Trophoblast cell (in vitro differentiated cells and primary cell): ENCODE measurements at regions not wholly inside any gene's neighbourhood (a gene's known extent, or its start where the extent isn't known, plus 50 kb on each side); places are given as distances from the start of the nearest gene placed in this dataset.
A peak's percentile ranks its signal among the peaks of the same experiment; 100 is the strongest.

Experiments
- DNase-seq, 2 donors: peaks; one replicate each; pipeline ENCODE4 v3.0.0-alpha.2; 2016
- H2AFZ ChIP-seq: 2 replicates; pipeline ENCODE4 v1.6.1; 2013; ENCODE audit warnings: low read length, moderate library complexity, mild to moderate bottlenecking; ENCODE audit not compliant: insufficient read depth, poor library complexity
- H2AK5ac ChIP-seq: 2 replicates; pipeline ENCODE4 v1.6.1; 2013; ENCODE audit warnings: mild to moderate bottlenecking, low read length
- H2BK120ac ChIP-seq: 2 replicates; pipeline ENCODE4 v1.6.1; 2013; ENCODE audit warnings: low read length, mild to moderate bottlenecking, moderate library complexity; ENCODE audit not compliant: insufficient read depth, poor library complexity
- H2BK12ac ChIP-seq: 2 replicates; pipeline ENCODE4 v1.6.1; 2013; ENCODE audit warnings: mild to moderate bottlenecking, low read length, moderate library complexity
- H2BK5ac ChIP-seq: 2 replicates; pipeline ENCODE4 v1.6.1; 2013; ENCODE audit warnings: low read length, low read depth, moderate library complexity, mild to moderate bottlenecking; ENCODE audit not compliant: poor library complexity
- H3K14ac ChIP-seq: 2 replicates; pipeline ENCODE4 v1.6.1; 2013; ENCODE audit warnings: mild to moderate bottlenecking, low read length
- H3K18ac ChIP-seq: 2 replicates; pipeline ENCODE4 v1.6.1; 2013; ENCODE audit warnings: mild to moderate bottlenecking, low read length
- H3K23ac ChIP-seq: 2 replicates; pipeline ENCODE4 v1.6.1; 2013; ENCODE audit warnings: low read length
- H3K27ac ChIP-seq: 2 replicates; pipeline ENCODE4 v1.5.1; 2013; ENCODE audit warnings: low read depth, mild to moderate bottlenecking, inconsistent platforms, low read length, moderate library complexity
- H3K27me3 ChIP-seq: 2 replicates; pipeline ENCODE4 v1.6.1; 2013; ENCODE audit warnings: inconsistent platforms, mild to moderate bottlenecking, low read length, moderate library complexity; ENCODE audit not compliant: insufficient read depth
- H3K36me3 ChIP-seq, 2 experiments: 1 replicate in 1 of 2; 2 replicates in 1 of 2; pipeline ENCODE4 v1.6.1; 2013; ENCODE audit warnings: low read length in 2 of 2, mild to moderate bottlenecking in 2 of 2, moderate library complexity in 1 of 2; ENCODE audit not compliant: insufficient read depth in 2 of 2, control insufficient read depth in 1 of 2
- H3K4ac ChIP-seq: 2 replicates; pipeline ENCODE4 v1.6.1; 2013; ENCODE audit warnings: low read depth, mild to moderate bottlenecking, low read length, moderate library complexity
- H3K4me1 ChIP-seq, 2 experiments: 1 replicate in 1 of 2; 2 replicates in 1 of 2; pipeline ENCODE4 v1.6.1; 2013; ENCODE audit warnings: low read length in 2 of 2, mild to moderate bottlenecking in 2 of 2, moderate library complexity in 1 of 2; ENCODE audit not compliant: insufficient read depth in 2 of 2, control insufficient read depth in 1 of 2
- H3K4me2 ChIP-seq: 2 replicates; pipeline ENCODE4 v1.6.1; 2013; ENCODE audit warnings: inconsistent platforms, mild to moderate bottlenecking, low read length, moderate library complexity
- H3K4me3 ChIP-seq: 2 replicates; pipeline ENCODE4 v1.5.1; 2013; ENCODE audit warnings: mild to moderate bottlenecking, low read depth, low read length, inconsistent platforms
- H3K79me1 ChIP-seq: one replicate; pipeline ENCODE4 v1.6.1; 2013; ENCODE audit warnings: low read length
- H3K79me2 ChIP-seq: 2 replicates; pipeline ENCODE4 v1.6.1; 2013; ENCODE audit warnings: low read length, mild to moderate bottlenecking; ENCODE audit not compliant: control insufficient read depth, insufficient read depth, poor library complexity
- H3K9ac ChIP-seq: 2 replicates; pipeline ENCODE4 v1.6.1; 2013; ENCODE audit warnings: mild to moderate bottlenecking, low read length
- H3K9me3 ChIP-seq: 2 replicates; pipeline ENCODE4 v1.6.1; 2013; ENCODE audit warnings: low read depth, mild to moderate bottlenecking, control low read depth, inconsistent platforms, low read length; ENCODE audit not compliant: insufficient read depth
- H4K12ac ChIP-seq: 2 replicates; pipeline ENCODE4 v1.6.1; 2013; ENCODE audit warnings: low read depth, mild to moderate bottlenecking, low read length, moderate library complexity
- H4K8ac ChIP-seq: 2 replicates; pipeline ENCODE4 v1.6.1; 2013; ENCODE audit warnings: low read depth, mild to moderate bottlenecking, low read length, moderate library complexity
- H4K91ac ChIP-seq: one replicate; pipeline ENCODE4 v1.6.1; 2013; ENCODE audit warnings: low read depth, mild to moderate bottlenecking, low read length, moderate library complexity
- WGBS: extraction: QIAGEN DNeasy Blood & Tissue Kit; methylation state at CpG from one replicate; pipeline ENCODE4 v1.1.7; 2013; ENCODE audit warnings: missing lambda C conversion rate; ENCODE audit not compliant: insufficient read length, insufficient coverage; ENCODE audit errors: extremely low coverage; 5-methylcytosine and 5-hydroxymethylcytosine counted together

- Histone ChIP-seq H3K27ac (no peak overlapping the region), H3K27me3 (no peaks in the 10 kb centered on the region), H3K9me3 (no peaks in the 10 kb centered on the region), H4K8ac (no peak overlapping the region), H3K4me3 (no peak overlapping the region), H3K79me1 (no peaks in the 10 kb centered on the region), H3K79me2 (no peaks in the 10 kb centered on the region), H3K4me2 (no peak overlapping the region), H3K23ac (no peak overlapping the region), H2AK5ac (no peak overlapping the region), H2AFZ (no peak overlapping the region), H3K4me1 (no peaks in the 10 kb centered on the region), H4K91ac (no peak overlapping the region), H3K14ac (no peak overlapping the region), H2BK12ac (no peak overlapping the region), H4K12ac (no peak overlapping the region), H3K18ac (no peak overlapping the region), H2BK5ac (no peak overlapping the region), H3K4ac (no peak overlapping the region), H3K9ac (no peak overlapping the region), H3K36me3 (no peaks in the 10 kb centered on the region), H2BK120ac (no peak overlapping the region)
- no peak for DNase-seq
These were observed 1646.2 kb upstream of the SPRY2 start for GRCh38 chr13:81987159-81987558.

- Histone ChIP-seq H2BK5ac (no peak overlapping the region), H3K36me3 (no peaks in the 10 kb centered on the region), H3K4ac (no peak overlapping the region), H3K79me2 (no peaks in the 10 kb centered on the region), H3K9ac (no peak overlapping the region), H3K27ac (no peak overlapping the region), H4K12ac (no peak overlapping the region), H3K14ac (no peak overlapping the region), H3K79me1 (no peaks in the 10 kb centered on the region), H2AFZ (no peak overlapping the region), H2AK5ac (no peak overlapping the region), H4K91ac (no peak overlapping the region), H2BK12ac (no peak overlapping the region), H2BK120ac (no peak overlapping the region), H3K18ac (no peak overlapping the region), H3K4me2 (no peak overlapping the region), H3K27me3 (no peaks in the 10 kb centered on the region), H3K4me1 (no peaks in the 10 kb centered on the region), H3K9me3 (no peaks in the 10 kb centered on the region), H4K8ac (no peak overlapping the region), H3K4me3 (no peak overlapping the region), H3K23ac (no peak overlapping the region)
- no peak for DNase-seq
- no CpG with 5 or more reads among the region's 1 CpG for WGBS
These were observed 1645.4 kb upstream of the SPRY2 start for GRCh38 chr13:81986308-81986707.

GRCh38 chr13:81957121-81957520 is 1616.2 kb upstream of the SPRY2 start:
- H3K79me2 ChIP-seq: no peaks in the 10 kb centered on the region
- H3K9ac ChIP-seq: no peak overlapping the region
- no peak overlapping the region for H3K4me3 ChIP-seq
- no peaks in the 10 kb centered on the region for H3K79me1 ChIP-seq
- no peak overlapping the region for H3K4ac ChIP-seq
- no peaks in the 10 kb centered on the region for H3K9me3 ChIP-seq
- H3K36me3 ChIP-seq: no peaks in the 10 kb centered on the region
- no peak overlapping the region for H4K91ac ChIP-seq
- no peak overlapping the region for H2BK5ac ChIP-seq
- no peak overlapping the region for H2AFZ ChIP-seq
- H3K23ac ChIP-seq: no peak overlapping the region
- no peaks in the 10 kb centered on the region for H3K4me1 ChIP-seq
- no peak for DNase-seq
- H3K14ac ChIP-seq: no peak overlapping the region
- no peak overlapping the region for H4K12ac ChIP-seq
- H4K8ac ChIP-seq: no peak overlapping the region
- no peaks in the 10 kb centered on the region for H3K27me3 ChIP-seq
- no peak overlapping the region for H3K27ac ChIP-seq
- H2BK12ac ChIP-seq: no peak overlapping the region
- H2AK5ac ChIP-seq: no peak overlapping the region
- H2BK120ac ChIP-seq: no peak overlapping the region
- H3K18ac ChIP-seq: no peak overlapping the region
- no peak overlapping the region for H3K4me2 ChIP-seq

GRCh38 chr13:81929988-81930387 is 1589.1 kb upstream of the SPRY2 start:
- H4K8ac ChIP-seq: no peak overlapping the region
- H3K79me2 ChIP-seq: no peaks in the 10 kb centered on the region
- no peaks in the 10 kb centered on the region for H3K4me1 ChIP-seq
- DNase-seq: peak in 1 of 2 donors; percentile 23
- no peaks in the 10 kb centered on the region for H3K27me3 ChIP-seq
- H3K18ac ChIP-seq: no peak overlapping the region
- H2AFZ ChIP-seq: no peak overlapping the region
- no peak overlapping the region for H3K27ac ChIP-seq
- H4K91ac ChIP-seq: no peak overlapping the region
- no peak overlapping the region for H3K9ac ChIP-seq
- H4K12ac ChIP-seq: no peak overlapping the region
- no peak overlapping the region for H3K4me3 ChIP-seq
- H2BK120ac ChIP-seq: no peak overlapping the region
- H2BK5ac ChIP-seq: no peak overlapping the region
- no peaks in the 10 kb centered on the region for H3K79me1 ChIP-seq
- no peak overlapping the region for H2BK12ac ChIP-seq
- H2AK5ac ChIP-seq: no peak overlapping the region
- no peak overlapping the region for H3K14ac ChIP-seq
- no CpG with 5 or more reads among the region's 3 CpGs for WGBS
- H3K9me3 ChIP-seq: no peaks in the 10 kb centered on the region
- no peak overlapping the region for H3K4ac ChIP-seq
- H3K23ac ChIP-seq: no peak overlapping the region
- no peaks in the 10 kb centered on the region for H3K36me3 ChIP-seq
- H3K4me2 ChIP-seq: no peak overlapping the region

- no peaks in the 10 kb centered on the region for H3K4me1 ChIP-seq
- H2AFZ ChIP-seq: no peak overlapping the region
- H3K9ac ChIP-seq: no peak overlapping the region
- H3K18ac ChIP-seq: no peak overlapping the region
- no peak overlapping the region for H3K4me3 ChIP-seq
- H3K79me2 ChIP-seq: no peaks in the 10 kb centered on the region
- H2BK12ac ChIP-seq: no peak overlapping the region
- no peak overlapping the region for H3K27ac ChIP-seq
- H4K8ac ChIP-seq: no peak overlapping the region
- DNase-seq: no peak
- H3K27me3 ChIP-seq: no peaks in the 10 kb centered on the region
- H2BK120ac ChIP-seq: no peak overlapping the region
- no peak overlapping the region for H3K14ac ChIP-seq
- H4K12ac ChIP-seq: no peak overlapping the region
- no peak overlapping the region for H2AK5ac ChIP-seq
- H4K91ac ChIP-seq: no peak overlapping the region
- no peaks in the 10 kb centered on the region for H3K36me3 ChIP-seq
- no peak overlapping the region for H3K4ac ChIP-seq
- no peaks in the 10 kb centered on the region for H3K79me1 ChIP-seq
- no peaks in the 10 kb centered on the region for H3K9me3 ChIP-seq
- H3K23ac ChIP-seq: no peak overlapping the region
- H2BK5ac ChIP-seq: no peak overlapping the region
- H3K4me2 ChIP-seq: no peak overlapping the region
These were observed 1586.4 kb upstream of the SPRY2 start for GRCh38 chr13:81927347-81927746.
